IMR-90 (cell line): ENCODE measurements at regions not wholly inside any gene's neighbourhood (a gene's known extent, or its start where the extent isn't known, plus 50 kb on each side); places are given as distances from the start of the nearest gene placed in this dataset.

Experiments used
- BHLHE40 ChIP-seq: fragments of 150-350 bp; IDR thresholded peaks from 2 replicates; pipeline ENCODE4 v1.6.1; 2016; ENCODE audit warnings: mild to moderate bottlenecking, low read depth, low read length
- CEBPB ChIP-seq: IDR thresholded peaks from 2 replicates; pipeline ENCODE4 v1.6.1; 2012; ENCODE audit warnings: low read depth, low read length, improper control_type of control experiment
- CHD1 ChIP-seq: IDR thresholded peaks from 2 replicates; pipeline ENCODE4 v1.6.1; 2012; ENCODE audit warnings: low read depth, low read length, improper control_type of control experiment
- FOS ChIP-seq: fragments of 150-350 bp; IDR thresholded peaks from 2 replicates; pipeline ENCODE4 v1.6.1; 2016; ENCODE audit warnings: low read depth, low read length
- MAZ ChIP-seq: IDR thresholded peaks from 2 replicates; pipeline ENCODE4 v1.6.1; 2012; ENCODE audit warnings: low read depth, mild to moderate bottlenecking, low read length, improper control_type of control experiment, moderate library complexity, borderline replicate concordance
- MXI1 ChIP-seq: IDR thresholded peaks from 2 replicates; pipeline ENCODE4 v1.6.1; 2012; ENCODE audit warnings: low read depth, mild to moderate bottlenecking, low read length, moderate library complexity, borderline replicate concordance
- POLR2A ChIP-seq: IDR thresholded peaks from 2 replicates; pipeline ENCODE4 v1.6.1; 2012; ENCODE audit warnings: mild to moderate bottlenecking, low read depth, low read length
- RAD21 ChIP-seq: IDR thresholded peaks from 2 replicates; pipeline ENCODE4 v1.6.1; 2012; ENCODE audit warnings: low read length, improper control_type of control experiment
- RCOR1 ChIP-seq: IDR thresholded peaks from 2 replicates; pipeline ENCODE4 v1.6.1; 2012; ENCODE audit warnings: mild to moderate bottlenecking, low read length, improper control_type of control experiment; ENCODE audit not compliant: insufficient replicate concordance
- SMC3 ChIP-seq: fragments of 150-350 bp; IDR thresholded peaks from 2 replicates; pipeline ENCODE4 v1.6.1; 2016; ENCODE audit warnings: low read depth, mild to moderate bottlenecking, antibody characterized with exemption, low read length, moderate library complexity
- TF ChIP-seq, protein P1 (sequence below): conservative IDR thresholded peaks from 2 replicates; pipeline ENCODE4 v1.5.1; 2012; ENCODE audit warnings: mild to moderate bottlenecking, low read depth, low read length, improper control_type of control experiment
- TF ChIP-seq, protein P2 (sequence below): fragments of 150-350 bp; IDR thresholded peaks from 2 replicates; pipeline ENCODE4 v1.6.1; 2017; ENCODE audit warnings: mild to moderate bottlenecking, antibody characterized with exemption, low read length, low read depth

DNA sequence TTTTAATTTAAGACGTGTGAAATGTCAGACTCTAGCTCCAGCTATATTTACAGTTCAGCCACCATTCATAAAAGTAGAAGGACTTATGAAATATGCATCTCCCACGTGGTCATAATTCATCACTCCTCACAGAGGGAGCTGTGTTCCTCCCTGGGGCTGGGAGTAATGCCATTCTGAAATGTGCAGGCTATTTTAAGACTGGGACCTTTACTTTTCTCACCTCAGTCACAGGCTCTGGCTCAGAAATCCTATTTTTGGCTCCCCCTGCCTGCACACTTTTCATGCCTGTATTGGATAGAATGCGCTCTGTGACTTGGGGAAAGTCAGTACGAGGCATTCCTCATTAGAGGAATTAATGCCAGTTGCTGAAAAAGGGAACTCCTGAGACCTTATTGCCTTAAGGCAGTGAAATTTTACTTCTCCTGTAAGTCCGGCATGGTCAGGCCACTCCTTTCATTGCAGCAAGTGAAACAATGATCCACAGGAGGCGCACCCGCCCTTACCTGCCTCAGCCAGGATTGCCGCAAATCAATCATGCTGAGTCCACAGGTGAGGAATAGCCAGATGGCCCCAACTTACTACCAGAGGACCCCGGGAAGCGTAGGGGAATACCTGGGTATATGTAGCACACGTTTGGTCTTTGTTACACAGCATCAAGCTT is 1133.2 kb upstream of the TMEM132C start:
- TF ChIP-seq MAZ (no peak), POLR2A (no peak), MXI1 (no peak), CEBPB (no peak), CHD1 (no peak), FOS (no peak), RAD21 (no peak), BHLHE40 (no peak), RCOR1 (no peak), SMC3 (no peak)
- TF ChIP-seq, protein P1, sequence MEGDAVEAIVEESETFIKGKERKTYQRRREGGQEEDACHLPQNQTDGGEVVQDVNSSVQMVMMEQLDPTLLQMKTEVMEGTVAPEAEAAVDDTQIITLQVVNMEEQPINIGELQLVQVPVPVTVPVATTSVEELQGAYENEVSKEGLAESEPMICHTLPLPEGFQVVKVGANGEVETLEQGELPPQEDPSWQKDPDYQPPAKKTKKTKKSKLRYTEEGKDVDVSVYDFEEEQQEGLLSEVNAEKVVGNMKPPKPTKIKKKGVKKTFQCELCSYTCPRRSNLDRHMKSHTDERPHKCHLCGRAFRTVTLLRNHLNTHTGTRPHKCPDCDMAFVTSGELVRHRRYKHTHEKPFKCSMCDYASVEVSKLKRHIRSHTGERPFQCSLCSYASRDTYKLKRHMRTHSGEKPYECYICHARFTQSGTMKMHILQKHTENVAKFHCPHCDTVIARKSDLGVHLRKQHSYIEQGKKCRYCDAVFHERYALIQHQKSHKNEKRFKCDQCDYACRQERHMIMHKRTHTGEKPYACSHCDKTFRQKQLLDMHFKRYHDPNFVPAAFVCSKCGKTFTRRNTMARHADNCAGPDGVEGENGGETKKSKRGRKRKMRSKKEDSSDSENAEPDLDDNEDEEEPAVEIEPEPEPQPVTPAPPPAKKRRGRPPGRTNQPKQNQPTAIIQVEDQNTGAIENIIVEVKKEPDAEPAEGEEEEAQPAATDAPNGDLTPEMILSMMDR, result no peak
- TF ChIP-seq, protein P2, sequence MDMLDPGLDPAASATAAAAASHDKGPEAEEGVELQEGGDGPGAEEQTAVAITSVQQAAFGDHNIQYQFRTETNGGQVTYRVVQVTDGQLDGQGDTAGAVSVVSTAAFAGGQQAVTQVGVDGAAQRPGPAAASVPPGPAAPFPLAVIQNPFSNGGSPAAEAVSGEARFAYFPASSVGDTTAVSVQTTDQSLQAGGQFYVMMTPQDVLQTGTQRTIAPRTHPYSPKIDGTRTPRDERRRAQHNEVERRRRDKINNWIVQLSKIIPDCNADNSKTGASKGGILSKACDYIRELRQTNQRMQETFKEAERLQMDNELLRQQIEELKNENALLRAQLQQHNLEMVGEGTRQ, result no peak
